ENCODE measurements at regions not wholly inside any gene's neighbourhood (a gene's known extent, or its start where the extent isn't known, plus 50 kb on each side); places are given as distances from the start of the nearest gene placed in this dataset.

- TF ChIP-seq CTCF (conservative IDR thresholded peaks at IDR 0.05; ENCODE audit: low read depth, low read length) (no peak), EZH2 (IDR thresholded peaks at IDR 0.05; ENCODE audit: low read length, unreplicated experiment) (no peak), EZH2phosphoT487 (IDR thresholded peaks at IDR 0.05; ENCODE audit: borderline replicate concordance, low read length) (no peak)
Observed at GRCh38 chr6:27726619-27727023, 185.6 kb downstream of the OR2B2 start.

All from PC-3 (cell line).